Panc1 (cell line): ENCODE measurements at regions not wholly inside any gene's neighbourhood (a gene's known extent, or its start where the extent isn't known, plus 50 kb on each side); places are given as distances from the start of the nearest gene placed in this dataset.

ENCODE experiments used
- ATAC-seq: fragments of 200-7000 bp; cut with Tn5 transposase; 2 replicates; pipeline ENCODE4 v1.9.1; 2020; ENCODE audit warnings: mild to moderate bottlenecking, moderate library complexity
- BruUV-seq: library from RNA; stranded (reverse); fragments of 400-500 nt; replicated peaks from 2 replicates; lab custom pipeline; 2021; lab: Mats Ljungman, UMichigan
- CTCF ChIA-PET: fragments of 300-600 bp; sonication (Branson Sonifier 250); formaldehyde crosslinking; loops from one replicate; lab custom pipeline; 2022; ENCODE audit warnings: antibody characterized with exemption; lab: Charles Lee
- POLR2A ChIA-PET: fragments of 300-600 bp; sonication (Branson Sonifier 250); formaldehyde crosslinking; loops from one replicate; lab custom pipeline; 2022; ENCODE audit warnings: antibody characterized with exemption; lab: Charles Lee
- DNase-seq: peaks from one replicate; pipeline ENCODE4 v3.0.0-alpha.2; 2010; ENCODE audit warnings: low read depth, low spot score
- H3K27ac ChIP-seq: 2 replicates; pipeline ENCODE4 v1.5.1; 2011; ENCODE audit warnings: mild to moderate bottlenecking, low read length, inconsistent platforms
- H3K27me3 ChIP-seq: fragments of 200-500 bp; sonication (Bioruptor generic); 2 replicates; pipeline ENCODE4 v1.6.0; 2014; ENCODE audit warnings: low read length, inconsistent platforms; ENCODE audit not compliant: control insufficient read depth, insufficient read depth
- H3K36me3 ChIP-seq: fragments of 200-500 bp; sonication (Bioruptor generic); 2 replicates; pipeline ENCODE4 v1.5.1; 2014; ENCODE audit warnings: inconsistent platforms, mild to moderate bottlenecking, low read length, moderate library complexity; ENCODE audit not compliant: control insufficient read depth, insufficient read depth
- H3K4me1 ChIP-seq: 2 replicates; pipeline ENCODE4 v1.5.1; 2011; ENCODE audit warnings: inconsistent platforms, mild to moderate bottlenecking, low read length, moderate library complexity; ENCODE audit not compliant: control insufficient read depth, insufficient read depth
- H3K4me3 ChIP-seq, 2 experiments: 2 replicates each; pipeline ENCODE4 v1.5.1; 2011 to 2012; ENCODE audit warnings: low read depth in 2 of 2, low read length in 2 of 2, mild to moderate bottlenecking in 2 of 2, inconsistent platforms in 1 of 2, moderate library complexity in 1 of 2
- H3K9me3 ChIP-seq: fragments of 200-500 bp; sonication (Bioruptor generic); 2 replicates; pipeline ENCODE4 v1.5.1; 2014; ENCODE audit warnings: low read depth, mild to moderate bottlenecking, inconsistent platforms, low read length, moderate library complexity; ENCODE audit not compliant: control insufficient read depth, insufficient read depth
- CTCF ChIP-seq: fragments of 450-650 bp; IDR thresholded peaks from 2 replicates; pipeline ENCODE4 v1.5.1; 2017; ENCODE audit warnings: mild to moderate bottlenecking
- POLR2AphosphoS5 ChIP-seq: IDR thresholded peaks from 2 replicates; pipeline ENCODE4 v1.6.1; 2012; ENCODE audit warnings: mild to moderate bottlenecking, low read depth, low read length, moderate library complexity
- REST ChIP-seq, 2 experiments: IDR thresholded peaks; 2 replicates each; pipeline ENCODE4 v1.6.1; 2011 to 2012; ENCODE audit warnings: low read depth in 2 of 2, control low read depth in 1 of 2, low read length in 1 of 2, mild to moderate bottlenecking in 1 of 2, moderate library complexity in 1 of 2; ENCODE audit not compliant: insufficient read depth in 1 of 2
- SIN3A ChIP-seq: IDR thresholded peaks from 2 replicates; pipeline ENCODE4 v1.6.1; 2012; ENCODE audit warnings: low read depth, mild to moderate bottlenecking, low read length, moderate library complexity, borderline replicate concordance; ENCODE audit not compliant: insufficient read depth
- TCF7L2 ChIP-seq: IDR thresholded peaks from 2 replicates; pipeline ENCODE4 v1.6.1; 2011; ENCODE audit warnings: mild to moderate bottlenecking, low read depth, low read length, inconsistent platforms
- in situ Hi-C: cut with HindIII; loops from 2 replicates; pipeline ENCODE4 v1.10.0; 2016; ENCODE audit warnings: low sequenced_read_pairs, low pct_unique_long_range_greater_than_20kb
- intact Hi-C: fragments of 100-400 bp; cut with micrococcal nuclease; formaldehyde crosslinking; loops from one replicate; pipeline ENCODE4 v1.10.0; 2022; ENCODE audit not compliant: unreplicated experiment

GRCh38 chr5:115465431-115465830 is 79.1 kb downstream of the FEM1C start:
- intact Hi-C loops: no loop called here
- CTCF ChIA-PET: no interaction called here
- H3K27ac ChIP-seq: no peak overlapping the region

GRCh38 chr5:115463983-115464382 is 80.6 kb downstream of the FEM1C start:
- Histone ChIP-seq H3K36me3 (no peaks in the 10 kb centered on the region), H3K9me3 (no peaks in the 10 kb centered on the region), H3K27ac (no peak overlapping the region), H3K4me3 (no peak overlapping the region), H3K4me1 (no peaks in the 10 kb centered on the region), H3K27me3 (no peaks in the 10 kb centered on the region)
- CTCF ChIA-PET: no interaction called here
- POLR2A ChIA-PET: no interaction called here
- DNase-seq: no peak
- BruUV-seq: no TSS peak
- TF ChIP-seq REST (IDR thresholded peaks at IDR 0.05; ENCODE audit: insufficient read depth in 1 of 2, low read depth in 2 of 2, low read length in 1 of 2) (no peak), CTCF (no peak), TCF7L2 (no peak), SIN3A (no peak), POLR2AphosphoS5 (no peak)
- in situ Hi-C loops (no loop called here), intact Hi-C loops (no loop called here)
- ATAC-seq: no peak

More at GRCh38 chr5:115465431-115465830, 79.1 kb downstream of the FEM1C start:
- in situ Hi-C loops: no loop called here
- Histone ChIP-seq H3K4me1 (no peaks in the 10 kb centered on the region), H3K36me3 (no peaks in the 10 kb centered on the region), H3K9me3 (no peaks in the 10 kb centered on the region), H3K27me3 (no peaks in the 10 kb centered on the region), H3K4me3 (no peak overlapping the region)
- POLR2A ChIA-PET: no interaction called here
- no peak for TF ChIP-seq CTCF
- no peak for TF ChIP-seq SIN3A
- TF ChIP-seq REST (IDR thresholded peaks at IDR 0.05; ENCODE audit: insufficient read depth in 1 of 2, low read depth in 2 of 2, low read length in 1 of 2): no peak
- no peak for TF ChIP-seq TCF7L2
- TF ChIP-seq POLR2AphosphoS5: no peak
- ATAC-seq: no peak
- BruUV-seq: no TSS peak
- DNase-seq: no peak
